ENCODE measurements at regions not wholly inside any gene's neighbourhood (a gene's known extent, or its start where the extent isn't known, plus 50 kb on each side); places are given as distances from the start of the nearest gene placed in this dataset.

GRCh38 chr16:66025751-66026150, 340.7 kb upstream of the CDH5 start:
- TF ChIP-seq CTCF (IDR thresholded peaks at IDR 0.05; ENCODE audit: low read depth, low read length, poor library complexity, severe bottlenecking) (no peak), EZH2phosphoT487 (IDR thresholded peaks at IDR 0.05; ENCODE audit: borderline replicate concordance, low read length) (no peak)

All from DOHH2 (cell line).